ENCODE measurements at regions not wholly inside any gene's neighbourhood (a gene's known extent, or its start where the extent isn't known, plus 50 kb on each side); places are given as distances from the start of the nearest gene placed in this dataset.
"Not testable (repeated sequence)": the region's sequence is repeated elsewhere in the genome, so short reads cannot be mapped to it uniquely, and the experiment has no call there.

DNA sequence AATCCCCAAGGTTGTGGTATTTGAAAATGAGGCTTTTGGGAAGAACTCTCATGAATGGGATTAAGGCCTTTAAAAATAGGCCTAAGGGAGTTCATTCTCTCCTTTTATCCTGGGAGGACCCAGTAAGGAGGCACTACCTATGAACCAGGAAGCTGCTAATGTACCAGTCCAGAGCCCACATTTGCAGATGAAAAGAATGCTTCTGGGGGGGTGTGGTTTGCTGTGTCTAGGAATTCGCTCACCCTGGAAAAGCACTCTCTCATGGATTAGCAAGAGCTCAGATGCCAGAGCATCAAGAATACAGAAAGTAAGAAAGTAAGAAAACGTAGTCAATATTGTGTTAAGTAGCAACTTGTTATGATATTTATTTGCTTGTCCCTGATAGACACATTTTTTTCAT is 785.7 kb upstream of the GYPC start:
- DNase-seq (ENCODE audit: low spot score): no peak

GRCh38 chr2:125870746-125871145 is 785.2 kb upstream of the GYPC start:
- DNase-seq (ENCODE audit: low spot score): no peak

DNA sequence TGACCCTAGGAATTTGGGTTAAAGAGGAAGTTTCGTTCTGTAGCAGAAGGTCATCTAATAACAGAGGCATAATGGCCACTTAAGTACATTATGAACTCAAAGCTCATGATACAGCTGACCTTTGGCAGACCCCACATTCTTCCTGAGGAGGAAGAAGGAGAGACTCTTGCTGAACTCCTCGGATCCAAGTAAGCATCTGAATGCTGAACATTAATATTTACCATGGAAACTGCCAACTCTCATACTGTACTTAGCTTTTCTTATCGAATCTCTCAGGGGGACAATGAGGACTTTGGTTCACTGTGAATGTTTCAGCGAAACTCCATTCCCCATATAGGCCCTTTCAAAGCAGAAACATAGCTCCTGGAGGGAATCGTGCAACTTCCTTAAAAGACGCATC is 781.4 kb upstream of the GYPC start:
- DNase-seq (ENCODE audit: low spot score): no peak

GRCh38 chr2:125885340-125885739 is 770.6 kb upstream of the GYPC start:
- no peak for DNase-seq (ENCODE audit: low spot score)

GRCh38 chr2:125886153-125886552 is 769.8 kb upstream of the GYPC start:
- no peak for DNase-seq (ENCODE audit: low spot score)

DNA sequence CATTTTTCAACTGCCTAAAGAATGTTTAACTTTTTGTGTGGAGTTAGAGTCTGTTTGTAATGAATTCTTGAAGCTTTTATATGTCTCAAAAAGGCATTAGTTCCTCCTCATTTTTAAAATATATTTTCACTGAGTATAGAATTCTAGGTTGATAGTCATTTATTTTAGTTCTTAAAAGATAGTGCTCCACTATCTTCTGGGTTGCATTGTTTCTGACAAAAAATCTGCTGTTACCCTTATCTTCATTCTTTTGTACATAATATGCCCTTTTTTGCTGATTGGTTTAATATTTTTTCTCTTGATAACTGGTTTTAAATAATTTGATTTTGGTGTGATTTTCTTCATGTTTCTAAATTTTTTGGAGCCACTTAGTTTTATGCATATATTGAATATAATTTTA is 754.7 kb upstream of the GYPC start:
- DNase-seq (ENCODE audit: low spot score): no peak

DNA sequence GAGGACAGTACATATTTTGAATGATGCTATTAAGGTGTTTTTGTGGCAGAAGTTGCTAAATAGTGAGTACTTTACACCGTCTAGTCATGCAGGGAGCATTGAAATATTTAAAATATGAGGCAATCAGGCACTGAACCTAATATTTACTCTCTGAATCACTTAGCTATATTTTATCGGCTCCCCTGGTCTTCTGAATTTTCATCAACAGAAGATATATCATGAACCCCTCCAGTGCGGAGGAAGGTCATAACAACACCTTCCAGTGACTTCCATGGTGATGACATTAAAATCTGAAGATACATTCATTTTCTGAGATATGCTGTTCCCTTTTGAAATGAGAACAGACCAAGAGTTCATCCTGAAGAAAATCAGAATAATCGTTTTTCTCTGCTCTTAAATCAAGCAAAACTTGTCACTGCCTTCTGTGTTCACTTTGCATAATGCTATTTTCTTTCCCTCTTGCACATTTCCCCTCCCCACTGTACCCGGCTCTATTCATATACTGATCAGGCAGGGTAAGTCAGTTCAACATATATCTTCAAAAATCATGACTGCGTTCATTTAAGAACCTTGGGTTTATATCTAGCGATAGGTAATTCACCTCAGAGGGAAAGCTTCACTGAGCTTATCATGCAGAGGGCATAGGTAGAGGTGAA is 729.9 kb upstream of the GYPC start:
- DNase-seq (ENCODE audit: low spot score): no peak

DNA sequence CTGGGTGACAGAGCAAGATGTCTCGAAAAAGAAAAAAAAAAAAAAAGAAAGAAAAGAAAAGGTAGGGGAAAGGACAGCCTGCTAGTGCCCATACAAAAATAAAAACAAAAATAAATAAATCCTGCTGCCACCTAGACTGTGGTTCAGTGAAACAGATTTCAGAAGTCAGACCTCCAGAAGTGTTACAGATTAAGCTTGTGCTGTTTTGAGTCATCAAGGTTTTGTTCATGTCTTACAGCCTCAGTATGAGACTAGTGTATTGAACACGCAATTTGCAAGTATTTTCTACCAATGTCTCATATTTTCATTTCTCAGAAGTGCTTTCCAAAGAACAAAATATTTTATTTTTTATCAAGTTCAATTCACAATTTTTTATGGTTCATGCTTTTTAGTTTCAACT is 720.4 kb upstream of the GYPC start:
- DNase-seq (ENCODE audit: low spot score): no peak

GRCh38 chr2:125942585-125943424 is 713.2 kb upstream of the GYPC start:
- no peak for DNase-seq (ENCODE audit: low spot score)

DNA sequence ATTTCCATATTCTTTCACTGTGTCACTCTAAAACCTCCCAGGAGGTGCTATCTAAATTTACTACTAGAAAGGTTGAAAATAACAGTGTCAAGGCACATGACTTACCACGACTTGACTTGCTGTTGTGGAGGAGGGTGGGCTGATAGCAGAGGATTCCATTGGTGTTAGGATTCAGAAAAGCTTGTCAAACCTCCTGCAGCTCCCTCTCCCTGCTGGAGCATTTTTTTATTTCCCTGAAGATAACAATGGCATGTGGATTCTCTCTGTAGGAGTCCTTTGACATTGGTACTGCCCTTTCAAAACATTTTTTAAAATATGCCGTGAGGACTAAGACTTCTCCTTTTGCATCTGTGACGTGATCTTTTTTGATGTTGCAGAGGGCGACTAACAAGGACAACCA is 696.9 kb upstream of the GYPC start:
- no peak for DNase-seq (ENCODE audit: low spot score)

DNA sequence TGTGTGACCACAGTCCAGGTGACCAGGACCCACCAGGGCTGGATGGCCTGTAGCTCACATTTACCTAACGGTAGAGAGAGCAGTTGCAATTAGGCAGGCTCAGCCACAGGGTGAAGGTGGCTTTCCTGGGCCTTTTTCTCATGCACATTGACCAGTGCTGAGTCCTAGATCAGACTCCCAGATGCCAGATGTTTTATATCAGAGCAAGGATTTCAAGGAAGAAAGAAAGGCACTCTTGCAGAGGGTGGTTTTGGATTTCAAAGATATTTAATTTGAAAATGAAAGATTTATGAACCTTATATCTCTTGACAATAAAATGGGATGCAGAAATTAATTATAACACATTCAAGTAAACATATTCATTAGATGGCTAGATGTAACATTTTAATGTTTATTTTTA is 694.2 kb upstream of the GYPC start:
- no peak for DNase-seq (ENCODE audit: low spot score)

DNA sequence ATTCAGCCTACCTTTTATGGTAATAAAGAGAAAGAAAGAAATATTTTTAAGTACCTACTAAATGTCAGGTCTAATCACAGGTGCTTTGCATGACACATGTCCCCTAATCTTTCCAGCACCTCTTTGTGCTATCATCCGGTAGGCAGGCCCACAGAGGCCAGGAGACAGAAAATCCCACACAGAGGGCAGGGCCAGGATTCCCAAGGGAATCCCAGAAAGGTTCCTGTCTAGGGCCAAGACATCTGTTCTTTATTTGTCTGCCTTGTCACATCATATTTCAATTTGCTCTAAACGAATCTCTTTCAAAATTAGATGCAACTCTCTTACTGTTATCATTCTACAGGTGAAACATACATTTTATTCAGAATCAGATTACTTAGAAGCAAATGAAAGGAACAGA is 676.1 kb upstream of the GYPC start:
- DNase-seq (ENCODE audit: low spot score): no peak

- no peak for DNase-seq (ENCODE audit: low spot score)
Measured at GRCh38 chr2:125983364-125983763, 672.6 kb upstream of the GYPC start.

DNA sequence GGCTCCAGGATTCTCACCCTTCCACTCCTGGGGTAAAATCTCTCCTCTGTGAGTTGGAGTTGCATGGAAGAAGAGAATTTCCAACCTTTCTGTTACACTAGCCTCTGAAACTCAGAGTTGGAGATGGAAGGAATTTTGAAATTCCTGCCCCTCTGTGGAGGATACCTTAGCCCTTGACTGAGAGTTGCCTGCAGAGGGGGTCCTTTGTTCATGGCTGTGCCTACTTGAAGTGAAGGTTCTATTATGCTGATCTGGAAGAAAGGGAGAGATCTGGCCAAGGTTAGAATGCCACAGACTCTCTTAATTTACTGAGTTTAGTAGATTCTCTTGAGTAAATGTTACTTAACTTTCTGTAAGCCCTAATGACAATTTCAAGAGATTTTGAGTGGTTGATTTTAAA is 626.6 kb upstream of the GYPC start:
- DNase-seq (ENCODE audit: low spot score): no peak

DNA sequence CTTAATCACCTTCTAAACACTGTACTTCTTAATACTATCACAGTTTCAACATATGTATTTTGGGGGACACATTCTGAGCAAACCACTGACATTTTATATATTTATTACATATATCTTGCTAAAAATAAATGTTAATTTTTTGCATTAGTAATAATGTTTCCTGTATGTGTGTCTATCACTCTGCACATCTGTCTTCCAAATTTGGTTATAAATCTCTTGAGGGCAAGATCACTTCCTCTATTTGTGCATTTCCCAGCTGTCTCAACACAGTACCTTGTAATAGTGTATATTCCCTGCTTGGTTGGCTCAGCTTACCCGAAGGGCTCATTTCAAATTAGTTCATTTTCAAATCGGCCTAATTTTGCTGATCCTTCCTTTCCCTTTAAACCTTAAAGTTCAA is 617.1 kb upstream of the GYPC start:
- DNase-seq (ENCODE audit: low spot score): no peak

- DNase-seq (ENCODE audit: low spot score): no peak
Measured at GRCh38 chr2:126041391-126042047, 614.4 kb upstream of the GYPC start.

- DNase-seq (ENCODE audit: low spot score): no peak
Measured at GRCh38 chr2:126042089-126042488, 613.9 kb upstream of the GYPC start.

DNA sequence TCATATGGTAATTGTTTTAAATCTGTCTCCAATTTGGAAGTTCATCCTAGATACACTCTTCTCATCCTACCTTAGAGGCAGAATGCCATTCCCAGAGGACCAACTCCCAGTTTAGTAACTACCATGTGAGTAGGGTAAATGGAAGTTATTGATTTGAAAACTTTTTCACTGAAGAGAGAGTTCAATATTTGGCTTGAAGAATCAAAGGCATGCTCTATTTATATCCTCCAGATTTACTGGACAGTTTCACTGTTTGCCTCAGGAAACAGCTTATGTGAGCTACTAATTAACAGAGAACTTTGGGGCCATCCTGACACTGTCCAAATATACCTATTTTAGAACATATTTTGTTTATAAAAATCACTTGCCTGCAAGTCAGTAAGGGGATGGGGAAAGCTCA is 607.2 kb upstream of the GYPC start:
- no peak for DNase-seq (ENCODE audit: low spot score)

DNA sequence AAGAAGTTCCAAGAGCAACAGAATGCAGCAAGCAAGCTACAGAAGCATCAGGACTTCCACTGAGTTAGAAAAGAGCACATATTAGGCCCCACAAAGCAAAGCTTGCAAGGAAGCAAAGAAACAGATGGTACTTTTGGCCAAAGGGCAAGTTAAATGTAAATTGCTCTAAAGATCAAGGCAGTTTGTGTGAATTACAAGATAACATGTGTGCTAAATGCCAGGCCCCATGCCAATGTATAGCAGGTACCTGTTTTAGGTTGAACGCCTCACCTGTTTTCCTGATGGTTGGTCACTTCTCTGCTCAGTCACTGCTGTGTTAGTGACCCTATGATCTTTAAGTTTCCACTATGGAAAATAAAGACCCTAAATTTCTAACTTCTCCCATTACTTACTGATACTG is 606.5 kb upstream of the GYPC start:
- no peak for DNase-seq (ENCODE audit: low spot score)

DNA sequence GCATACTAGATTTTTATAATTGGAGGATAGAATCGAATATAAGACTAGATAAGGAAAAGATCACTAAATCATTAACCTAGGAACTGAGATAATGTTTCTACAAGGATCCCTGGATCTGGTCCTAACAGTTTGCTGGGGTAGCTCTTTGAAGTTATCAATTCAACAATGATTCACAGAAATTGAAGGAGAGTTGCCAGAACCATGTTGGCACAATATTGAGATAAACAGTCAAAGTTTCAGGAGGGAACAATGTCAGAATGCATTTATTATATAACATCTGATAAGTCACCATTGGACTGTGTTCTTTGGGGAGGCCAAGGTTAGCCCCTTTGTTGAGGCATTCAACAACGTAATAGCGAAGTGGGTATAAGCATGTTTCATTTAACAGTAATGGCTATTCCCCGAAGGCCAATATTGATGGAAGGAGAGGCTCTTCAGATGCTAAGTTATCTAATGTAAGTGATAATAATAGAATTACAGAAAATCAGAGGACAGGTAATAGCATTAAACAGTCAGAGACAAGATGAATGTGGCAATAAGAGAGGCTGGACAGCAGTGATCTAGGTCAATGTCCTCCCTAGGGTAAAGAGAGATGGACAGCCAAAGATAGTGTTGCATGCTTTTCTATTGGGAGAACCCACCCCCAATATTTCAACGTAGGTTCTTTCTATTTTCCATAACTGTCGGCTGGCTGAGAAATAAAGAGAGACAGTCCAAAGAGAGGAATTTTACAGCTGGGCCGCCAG is 604.8 kb upstream of the GYPC start:
- no peak for DNase-seq (ENCODE audit: low spot score)

- not testable (repeated sequence) for DNase-seq (ENCODE audit: low spot score)
Measured at GRCh38 chr2:126051737-126052240, 604.2 kb upstream of the GYPC start.

GRCh38 chr2:126059379-126059778 is 596.6 kb upstream of the GYPC start:
- DNase-seq (ENCODE audit: low spot score): no peak

Data from HuH-7.5 (cell line).